ENCODE measurements at regions not wholly inside any gene's neighbourhood (a gene's known extent, or its start where the extent isn't known, plus 50 kb on each side); places are given as distances from the start of the nearest gene placed in this dataset.
"Not testable (repeated sequence)": the region's sequence is repeated elsewhere in the genome, so short reads cannot be mapped to it uniquely, and the experiment has no call there.

- DNase-seq = not testable (repeated sequence)
Observed at GRCh38 chr2:89236832-89237450, 545.5 kb downstream of the RPIA start.

DNA sequence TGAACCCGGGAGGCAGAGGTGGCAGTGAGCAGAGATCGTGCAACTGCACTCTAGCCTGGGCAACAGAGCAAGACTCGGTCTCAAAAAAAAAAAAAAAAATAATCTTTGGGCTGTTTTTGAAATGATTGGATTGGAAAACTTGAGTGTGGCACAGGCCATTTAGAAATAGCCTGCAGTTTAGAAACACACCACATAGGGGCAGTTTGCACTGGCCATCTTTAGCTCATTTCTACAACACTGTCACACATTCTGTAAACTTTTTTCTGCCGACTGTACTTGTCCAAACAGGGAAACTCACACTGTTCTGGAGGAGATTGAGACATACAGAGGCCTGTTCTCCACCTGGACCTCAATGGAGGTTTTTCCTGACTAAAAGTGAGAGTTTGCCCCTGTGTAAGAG, 546.3 kb downstream of the RPIA start:
- DNase-seq = not testable (repeated sequence)

- not testable (repeated sequence) for DNase-seq
Observed at GRCh38 chr2:89243114-89243700, 551.7 kb downstream of the RPIA start.

DNA sequence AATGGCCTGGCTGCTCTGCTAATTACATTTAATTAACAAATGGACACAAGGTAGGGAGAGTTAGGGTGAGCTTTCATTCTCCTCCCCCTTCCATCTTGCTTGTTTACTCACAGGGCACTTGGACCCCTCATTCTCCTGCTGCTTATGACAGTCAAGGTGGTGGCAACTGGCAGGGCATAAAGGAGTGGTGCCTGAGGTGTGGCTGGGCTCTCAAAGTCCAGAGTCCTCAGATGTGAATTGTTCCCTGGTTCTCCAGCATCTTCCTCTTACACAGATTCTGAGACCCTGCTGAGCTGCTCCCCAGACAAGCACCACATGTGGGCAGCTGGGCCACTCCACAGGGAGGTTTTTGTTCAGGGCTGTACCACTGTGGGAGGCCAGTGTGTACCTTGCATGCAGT, 552.9 kb downstream of the RPIA start:
- DNase-seq = not testable (repeated sequence)

GRCh38 chr2:89245478-89245877, 554.0 kb downstream of the RPIA start:
- not testable (repeated sequence) for DNase-seq

- DNase-seq = not testable (repeated sequence)
Observed at GRCh38 chr2:89246027-89246426, 554.6 kb downstream of the RPIA start.

GRCh38 chr2:89246620-89247019, 555.1 kb downstream of the RPIA start:
- DNase-seq = not testable (repeated sequence)

GRCh38 chr2:89255013-89255412, 563.5 kb downstream of the RPIA start:
- DNase-seq = not testable (repeated sequence)

DNA sequence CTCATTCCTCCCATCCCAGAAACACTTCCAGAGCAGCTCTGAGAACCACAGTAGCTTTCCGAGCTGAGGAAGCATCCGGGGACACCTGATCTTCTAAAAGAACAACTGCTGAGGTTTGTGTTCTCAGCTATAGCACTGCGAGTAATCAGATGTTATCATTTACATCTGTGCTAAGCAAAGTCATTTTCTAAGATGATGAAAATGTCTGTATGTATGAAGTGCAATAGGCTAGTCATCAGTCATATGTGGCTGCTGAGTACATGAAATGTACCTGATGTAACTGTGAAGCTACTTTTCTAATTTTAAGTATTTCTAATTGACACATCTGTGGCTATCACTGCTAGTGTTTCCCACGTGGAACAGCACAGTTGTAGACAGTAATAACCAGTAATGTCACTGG, 582.0 kb downstream of the RPIA start:
- DNase-seq = not testable (repeated sequence)

DNA sequence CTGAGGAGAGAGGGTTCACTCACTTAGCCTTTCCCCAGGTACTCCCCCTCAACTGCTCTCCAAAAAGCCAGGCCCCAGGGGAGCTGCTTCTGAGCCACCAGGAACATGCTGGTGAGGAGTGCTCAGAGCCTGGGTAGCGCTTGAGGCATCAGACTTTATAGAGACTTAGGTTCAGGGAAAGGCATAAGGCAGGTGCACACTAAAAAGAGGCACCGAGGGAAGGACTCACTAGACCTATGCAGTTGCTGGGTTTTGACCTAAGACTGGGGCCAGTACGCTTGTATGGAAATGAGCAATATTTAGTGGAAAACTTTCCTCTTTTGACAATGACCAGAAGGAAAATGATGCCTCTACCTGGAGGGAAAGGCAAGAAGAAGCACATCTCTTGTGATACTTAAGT, 589.1 kb downstream of the RPIA start:
- DNase-seq = not testable (repeated sequence)

DNA sequence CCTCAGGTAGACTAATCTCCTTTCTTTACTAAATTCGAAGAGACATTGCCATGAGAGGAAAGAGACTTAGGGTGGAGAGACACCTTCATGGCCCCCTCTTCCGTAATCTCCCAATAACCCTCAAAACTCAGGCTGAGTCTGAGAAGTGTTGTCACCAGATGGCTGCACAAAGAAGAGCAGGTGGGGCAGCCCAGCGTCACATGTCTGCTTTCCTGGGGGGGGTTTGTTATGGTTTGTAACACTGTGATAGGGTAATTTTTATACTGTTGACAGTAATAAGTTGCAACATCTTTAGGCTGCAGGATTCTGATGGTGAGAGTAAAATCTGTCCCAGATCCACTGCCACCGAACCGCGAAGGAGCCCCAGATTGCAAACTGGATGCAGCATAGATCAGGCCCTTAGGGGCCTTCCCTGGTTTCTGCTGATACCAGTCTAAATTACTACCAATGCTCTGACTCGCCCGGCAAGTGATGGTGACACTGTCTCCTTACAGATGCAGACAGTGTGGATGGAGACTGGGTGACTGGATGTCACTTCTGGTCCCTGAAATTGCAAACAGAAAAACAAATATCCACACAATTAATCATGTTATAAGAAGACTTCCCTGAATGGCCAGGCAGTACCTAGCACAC, 595.1 kb downstream of the RPIA start:
- not testable (repeated sequence) for DNase-seq

DNA sequence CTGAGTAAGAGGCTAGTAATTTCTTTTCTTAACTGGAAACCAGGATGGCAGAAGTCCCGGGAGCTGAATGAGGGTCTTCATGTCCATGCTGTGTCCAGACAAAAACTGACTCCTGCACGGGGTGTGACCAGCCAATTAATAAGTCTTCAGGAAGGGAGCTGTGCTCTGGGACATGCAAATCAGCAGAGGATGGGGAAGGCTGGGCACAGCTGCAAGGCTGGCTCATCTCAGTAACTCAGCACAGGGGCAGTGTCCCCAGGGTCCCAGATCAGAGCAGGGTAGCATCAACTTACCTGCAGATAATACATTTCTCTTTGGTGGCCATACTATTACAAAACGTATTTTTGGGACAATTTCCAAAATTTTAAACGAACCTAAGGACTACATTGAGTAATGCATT, 595.6 kb downstream of the RPIA start:
- DNase-seq = not testable (repeated sequence)

DNA sequence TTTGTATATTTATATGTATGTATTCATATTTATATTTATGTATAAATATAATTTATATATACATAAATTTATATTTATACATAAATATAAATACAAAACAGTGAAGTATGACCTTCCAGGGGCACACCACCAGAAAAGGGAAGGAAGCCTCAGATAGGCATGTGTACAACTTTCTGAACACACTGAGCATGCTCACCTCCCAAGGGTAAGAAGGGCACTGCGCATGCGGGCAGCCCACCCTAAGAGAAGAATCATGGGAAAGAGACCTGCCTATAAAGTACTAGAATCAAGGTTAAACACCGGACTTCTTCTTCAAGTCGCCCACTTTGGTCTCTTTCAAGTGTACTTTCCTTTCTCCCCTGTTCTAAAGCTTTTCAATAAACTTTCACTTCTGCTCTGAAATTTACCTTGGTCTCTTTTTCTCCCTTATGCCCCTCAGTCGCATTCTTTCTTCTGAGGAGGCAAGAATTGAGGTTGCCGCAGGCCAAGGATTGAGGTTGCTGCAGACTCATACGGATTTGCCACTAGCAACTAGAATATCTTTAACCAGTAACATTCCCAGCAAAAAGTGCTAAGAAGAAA, 600.3 kb downstream of the RPIA start:
- DNase-seq = not testable (repeated sequence)

DNA sequence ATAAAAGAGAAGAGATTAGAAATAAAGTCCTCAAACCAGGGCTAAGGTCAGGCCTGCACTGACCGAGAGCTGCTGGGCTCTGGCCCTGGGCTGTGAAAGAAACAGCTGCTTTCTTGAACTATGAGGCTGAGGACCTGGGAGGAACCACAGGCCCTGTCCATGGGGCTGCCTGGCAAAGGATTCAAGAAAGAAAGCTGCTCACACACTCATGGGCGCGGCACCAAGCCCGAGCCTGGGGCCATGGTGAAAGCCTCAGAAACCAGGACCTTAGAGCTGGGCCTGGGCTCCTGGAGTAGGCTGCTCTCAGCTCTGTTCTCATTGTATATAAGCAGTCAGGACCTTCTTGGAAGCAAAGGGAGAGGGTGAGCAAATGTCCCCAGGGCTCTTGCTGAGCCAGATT, 601.9 kb downstream of the RPIA start:
- DNase-seq = not testable (repeated sequence)

DNA sequence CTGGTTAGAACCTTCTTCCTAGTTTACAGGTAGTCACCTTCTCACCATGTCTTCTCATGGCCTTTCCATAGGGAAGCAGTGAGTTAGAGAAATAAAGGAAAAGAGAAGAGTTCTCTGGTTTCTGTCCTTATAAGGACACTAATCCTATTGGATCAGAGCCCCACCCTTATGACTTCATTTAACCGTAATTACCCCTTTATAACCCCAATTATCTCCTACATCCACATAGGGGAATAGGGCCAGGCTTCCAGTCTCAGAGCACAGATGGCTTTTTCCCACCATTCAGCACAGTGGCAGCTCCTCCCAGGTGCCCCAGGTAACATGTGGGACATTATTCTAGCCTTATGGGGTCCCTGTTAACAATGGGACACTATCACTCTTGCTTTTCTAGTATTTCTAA, 602.9 kb downstream of the RPIA start:
- DNase-seq = not testable (repeated sequence)

GRCh38 chr2:89296820-89297398, 605.4 kb downstream of the RPIA start:
- not testable (repeated sequence) for DNase-seq

- not testable (repeated sequence) for DNase-seq
Observed at GRCh38 chr2:89299196-89299595, 607.7 kb downstream of the RPIA start.

GRCh38 chr2:89305623-89306022, 614.1 kb downstream of the RPIA start:
- DNase-seq = not testable (repeated sequence)

- not testable (repeated sequence) for DNase-seq
Observed at GRCh38 chr2:89306869-89307637, 615.6 kb downstream of the RPIA start.

GRCh38 chr2:89318990-89319389, 627.5 kb downstream of the RPIA start:
- DNase-seq = not testable (repeated sequence)

GRCh38 chr2:89325894-89326293, 634.4 kb downstream of the RPIA start:
- DNase-seq = not testable (repeated sequence)

- not testable (repeated sequence) for DNase-seq
Observed at GRCh38 chr2:89326455-89326854, 635.0 kb downstream of the RPIA start.

DNA sequence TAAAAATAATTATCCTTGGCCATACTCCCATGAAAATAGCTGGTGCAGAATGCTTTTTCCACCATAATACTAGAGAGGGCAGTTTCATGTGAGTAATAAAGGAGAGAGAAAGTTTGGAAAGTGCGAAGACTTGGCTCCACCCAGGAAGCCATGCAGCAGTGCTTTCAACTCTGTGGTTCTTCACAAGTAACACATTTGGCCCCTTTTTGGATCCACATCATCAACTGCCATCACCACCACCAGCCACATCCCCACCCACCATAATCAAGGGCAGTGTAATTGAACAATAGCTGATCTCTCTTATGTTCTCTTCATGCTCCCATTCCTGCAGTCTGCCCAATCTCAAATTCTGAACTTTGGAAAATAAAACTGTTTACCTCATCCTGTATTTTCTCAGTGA, 637.3 kb downstream of the RPIA start:
- DNase-seq = not testable (repeated sequence)
